Fibroblast of peridontal ligament (primary cell): ENCODE measurements at regions not wholly inside any gene's neighbourhood (a gene's known extent, or its start where the extent isn't known, plus 50 kb on each side); places are given as distances from the start of the nearest gene placed in this dataset.
"Not testable (repeated sequence)": the region's sequence is repeated elsewhere in the genome, so short reads cannot be mapped to it uniquely, and the experiment has no call there.

Source experiments
- DNase-seq: peaks from one replicate; pipeline ENCODE4 v3.0.0-alpha.2; 2010; ENCODE audit errors: extremely low read depth

DNA sequence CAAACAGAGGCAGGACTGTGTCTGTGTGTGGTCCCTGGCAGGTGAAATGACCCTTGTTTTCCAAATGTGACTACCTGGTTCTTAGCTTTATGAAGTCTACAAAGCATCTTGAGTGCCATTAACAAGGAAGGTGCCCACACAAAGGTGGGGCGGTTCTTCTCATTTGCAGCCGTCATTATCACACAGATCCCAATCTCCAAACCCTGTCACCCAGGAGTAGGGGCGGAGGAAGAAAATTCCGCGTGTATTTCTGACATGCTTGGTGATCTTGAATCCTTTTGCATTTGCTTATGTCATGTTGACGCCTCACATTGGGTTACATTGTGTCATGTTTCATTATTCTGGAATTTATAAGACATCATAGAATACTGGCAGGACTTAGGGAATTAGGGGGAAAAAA is 277.3 kb downstream of the VRK1 start:
- no peak for DNase-seq

DNA sequence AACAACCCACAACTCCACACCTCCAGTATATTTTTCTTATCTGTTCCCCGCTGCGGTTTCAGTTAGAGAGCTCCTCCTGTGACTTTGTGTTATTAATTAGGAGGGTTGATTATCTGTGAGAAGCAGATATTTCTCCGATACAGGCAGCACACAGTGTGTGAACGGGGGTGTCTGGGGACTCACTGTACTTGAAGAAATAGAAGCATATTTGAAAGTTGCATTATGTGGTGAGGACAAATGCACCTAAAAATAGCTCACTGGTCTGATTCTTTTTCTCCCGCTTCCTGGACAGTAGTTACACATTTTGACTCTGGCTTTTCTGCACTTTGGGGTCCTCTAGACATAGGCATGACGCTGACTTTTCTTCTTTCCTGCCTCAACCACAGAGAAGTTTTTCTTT is 277.7 kb downstream of the VRK1 start:
- no peak for DNase-seq

- peak; percentile 65 for DNase-seq
Observed at GRCh38 chr14:97077253-97077653, 280.1 kb downstream of the VRK1 start.

- DNase-seq: no peak
Observed at GRCh38 chr14:97077687-97078086, 280.5 kb downstream of the VRK1 start.

DNA sequence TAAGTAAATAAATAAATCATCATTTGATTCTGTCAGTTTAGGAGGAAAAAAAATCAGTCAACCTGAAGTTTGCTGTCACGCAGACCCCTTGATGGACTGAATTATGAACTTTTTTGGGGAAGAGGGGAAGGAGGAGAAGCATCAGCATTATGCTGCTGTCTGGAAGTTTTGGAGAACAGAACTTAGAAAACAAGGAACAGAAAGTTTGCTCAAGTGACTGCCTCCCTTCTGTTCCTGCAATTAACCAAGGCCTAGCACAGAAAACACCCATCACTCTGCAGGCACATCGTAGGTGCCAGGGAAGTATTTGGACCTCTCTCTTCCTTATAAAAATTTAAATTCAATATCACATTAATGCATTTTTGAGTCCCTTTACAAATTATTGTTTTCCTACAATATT is 283.8 kb downstream of the VRK1 start:
- DNase-seq: no peak

DNA sequence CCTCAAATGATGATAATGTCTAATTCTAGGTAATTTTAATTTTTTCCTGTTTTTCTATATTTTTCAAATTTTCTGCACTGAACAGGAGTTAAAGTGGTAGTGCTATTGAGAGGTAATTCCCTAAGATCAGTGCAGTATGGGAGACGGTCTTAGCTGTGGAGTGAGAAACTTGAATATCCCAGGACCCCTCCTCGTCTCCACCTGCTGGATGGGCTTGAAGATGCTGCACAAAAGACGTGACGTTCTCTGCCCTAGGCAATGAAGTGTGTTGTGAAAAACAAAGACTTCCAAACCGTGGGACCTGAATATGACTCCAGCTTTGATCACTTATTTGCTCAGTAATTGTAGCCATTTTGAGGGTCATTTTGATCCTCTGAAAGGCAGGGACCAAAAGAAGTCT is 298.1 kb downstream of the VRK1 start:
- DNase-seq: no peak

- DNase-seq: no peak
Observed at GRCh38 chr14:97097296-97097695, 300.1 kb downstream of the VRK1 start.

- DNase-seq: no peak
Observed at GRCh38 chr14:97100306-97100705, 303.1 kb downstream of the VRK1 start.

- no peak for DNase-seq
Observed at GRCh38 chr14:97101561-97101960, 304.4 kb downstream of the VRK1 start.

DNA sequence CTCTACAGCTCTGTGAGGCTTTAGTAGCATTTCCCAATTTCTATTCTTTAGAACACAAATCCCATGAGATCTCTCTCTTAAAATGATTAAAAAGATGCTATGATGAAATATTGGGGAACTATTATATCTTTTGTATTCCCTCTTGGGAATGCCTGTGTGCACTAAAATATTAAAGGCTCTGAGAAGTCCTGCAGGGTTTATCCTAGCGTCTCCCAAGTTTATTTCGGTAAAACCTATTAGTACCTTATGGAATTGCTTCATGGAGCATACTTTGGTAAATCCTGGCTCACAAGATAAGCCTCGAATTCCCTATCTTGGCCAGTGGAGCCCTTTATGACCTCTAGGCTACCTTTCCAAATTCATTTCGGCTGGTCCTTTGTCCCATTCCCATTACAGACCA is 306.8 kb downstream of the VRK1 start:
- DNase-seq: no peak

DNA sequence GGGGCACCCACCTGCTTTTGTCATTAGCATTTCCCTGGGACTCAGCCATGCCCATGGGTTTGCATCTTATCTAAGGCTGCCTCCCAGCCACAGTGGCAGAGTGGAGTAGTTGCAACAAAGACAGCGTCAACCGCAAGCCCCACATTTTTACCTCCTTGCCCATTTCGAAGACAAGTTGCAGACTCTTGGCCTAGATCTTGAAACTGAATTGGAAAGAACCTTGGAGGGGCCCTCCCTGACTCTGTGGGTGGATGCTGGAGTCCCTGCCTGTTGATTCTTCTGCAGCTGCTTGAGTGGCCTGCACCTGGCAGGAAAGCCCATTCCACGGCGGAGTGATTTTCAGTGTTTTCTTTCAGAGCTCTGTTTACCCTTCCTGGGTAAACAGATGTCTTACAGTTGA is 309.0 kb downstream of the VRK1 start:
- no peak for DNase-seq

DNA sequence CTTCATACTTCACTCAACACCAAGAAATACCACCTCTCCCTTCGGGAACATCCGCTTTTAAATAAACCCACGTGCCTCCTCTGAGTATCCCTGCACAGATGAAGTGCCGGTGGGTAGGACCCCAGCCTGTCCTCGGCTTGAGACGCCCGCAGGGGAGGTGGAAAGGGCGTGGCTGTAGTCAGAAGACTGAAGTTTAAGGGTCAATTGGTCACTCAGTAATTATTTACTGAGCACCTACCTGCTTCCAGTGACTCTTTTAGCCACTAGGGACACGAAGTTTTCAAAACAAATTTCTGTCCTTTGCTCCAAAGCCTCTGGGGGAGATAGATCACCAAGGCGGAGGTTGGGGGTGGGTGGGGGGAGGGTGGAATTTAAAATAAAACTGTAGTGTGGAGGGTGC is 309.4 kb downstream of the VRK1 start:
- no peak for DNase-seq

DNA sequence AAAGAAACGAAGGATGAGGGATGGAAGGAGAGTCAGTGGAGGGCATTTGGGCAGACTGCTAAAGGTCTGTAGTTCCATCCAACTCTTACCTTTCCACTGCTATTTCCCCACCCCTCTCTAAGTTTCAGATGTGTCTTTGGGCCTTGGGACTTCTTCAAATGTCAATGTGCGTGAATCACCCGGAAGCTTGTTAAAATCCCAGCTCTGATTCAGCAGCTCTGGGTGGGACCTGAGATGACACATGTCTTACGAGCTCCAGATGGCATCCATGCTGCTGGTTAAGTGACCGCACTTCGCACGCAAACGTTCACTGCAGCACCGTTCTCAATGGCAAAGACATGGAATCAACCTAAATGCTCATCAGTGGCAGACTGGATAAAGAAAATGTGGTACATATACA is 309.9 kb downstream of the VRK1 start:
- peak; percentile 8 for DNase-seq

- DNase-seq: no peak
Observed at GRCh38 chr14:97107760-97108159, 310.6 kb downstream of the VRK1 start.

- no peak for DNase-seq
Observed at GRCh38 chr14:97109234-97109633, 312.1 kb downstream of the VRK1 start.

- no peak for DNase-seq
Observed at GRCh38 chr14:97113339-97113738, 316.2 kb downstream of the VRK1 start.

DNA sequence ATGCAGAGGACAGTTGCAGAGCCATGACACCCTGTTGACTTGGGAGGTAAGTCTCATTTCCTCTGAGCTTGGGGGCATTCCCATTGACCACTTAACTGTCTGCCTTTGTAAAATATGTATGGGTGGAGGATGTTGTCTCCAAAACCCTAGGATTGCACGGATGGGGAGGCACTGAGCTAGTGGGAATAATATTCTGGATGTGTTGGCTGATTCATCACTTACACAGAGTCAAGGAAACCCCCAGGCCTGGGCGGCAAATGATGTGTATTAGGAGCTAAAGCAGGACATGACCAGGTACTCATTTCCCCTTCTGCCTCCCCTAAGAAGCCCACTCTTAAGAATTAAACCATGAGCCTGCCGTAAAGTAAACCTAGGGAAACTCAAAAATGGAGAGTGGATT is 319.4 kb downstream of the VRK1 start:
- DNase-seq: no peak

GRCh38 chr14:97117693-97118092 is 320.5 kb downstream of the VRK1 start:
- DNase-seq: no peak

- DNase-seq: no peak
Observed at GRCh38 chr14:97120204-97120603, 323.0 kb downstream of the VRK1 start.

GRCh38 chr14:97120611-97121031 is 323.4 kb downstream of the VRK1 start:
- DNase-seq: no peak

DNA sequence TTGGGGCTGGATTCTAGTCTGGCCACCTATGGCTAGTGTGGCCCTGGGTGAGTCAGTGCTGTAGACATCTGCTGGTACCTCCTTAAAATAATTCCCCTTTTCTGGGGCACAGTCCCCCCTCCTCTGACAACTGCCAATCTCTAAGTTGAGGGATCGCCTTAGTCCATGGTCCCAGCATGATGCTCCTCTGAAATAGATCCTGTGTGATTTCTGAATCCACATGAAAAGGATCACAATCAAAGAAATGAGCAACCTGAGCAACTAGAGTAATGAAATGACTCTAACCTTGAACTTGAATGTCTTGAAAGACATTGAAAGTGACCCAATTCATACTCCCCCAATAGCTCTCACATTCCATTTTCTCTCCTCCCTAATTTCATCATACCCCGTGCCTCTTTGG is 332.5 kb downstream of the VRK1 start:
- no peak for DNase-seq

DNA sequence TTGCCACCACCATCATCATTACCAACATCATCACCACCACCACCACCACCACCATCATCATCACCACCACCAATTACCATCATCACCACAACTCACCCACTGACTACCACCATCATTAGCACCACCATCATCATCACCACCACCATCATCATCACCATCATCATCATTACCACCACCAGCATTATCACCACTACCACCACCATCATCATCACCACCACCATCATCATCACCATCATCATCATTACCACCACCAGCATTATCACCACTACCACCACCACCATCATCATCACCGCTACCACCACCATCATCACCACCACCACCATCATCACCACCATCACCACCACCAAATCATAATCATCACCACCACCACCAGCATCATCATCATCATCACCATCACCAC is 338.7 kb downstream of the VRK1 start:
- DNase-seq: not testable (repeated sequence)

DNA sequence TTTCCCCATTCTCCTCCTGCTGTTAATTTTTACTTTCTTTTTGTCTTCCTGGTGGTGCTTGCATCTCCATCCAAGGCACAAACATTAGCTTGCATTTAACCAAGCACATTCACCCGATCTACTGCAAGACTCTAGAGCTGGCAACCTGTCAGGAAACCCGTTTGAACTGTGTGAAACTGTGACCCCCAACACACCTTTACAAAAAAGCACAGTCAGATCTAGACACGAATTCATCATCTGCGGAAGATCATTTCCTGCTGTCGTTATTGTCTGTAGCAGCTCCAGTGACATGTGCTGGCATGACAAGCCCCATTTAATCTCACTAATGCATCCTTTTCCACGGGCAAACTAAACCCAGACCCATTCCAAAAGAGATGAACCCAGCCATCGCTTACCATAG is 340.5 kb downstream of the VRK1 start:
- no peak for DNase-seq

GRCh38 chr14:97138801-97139200 is 341.6 kb downstream of the VRK1 start:
- no peak for DNase-seq

- no peak for DNase-seq
Observed at GRCh38 chr14:97143011-97143410, 345.8 kb downstream of the VRK1 start.
